SK-N-SH (cell line): ENCODE measurements at regions not wholly inside any gene's neighbourhood (a gene's known extent, or its start where the extent isn't known, plus 50 kb on each side); places are given as distances from the start of the nearest gene placed in this dataset.

Source experiments
- CTCF ChIA-PET: fragments of 300-600, 350-600 bp; formaldehyde crosslinking; extraction: SDS; loops from one replicate; lab custom pipeline; 2021; lab: Yijun Ruan, JAX
- POLR2A ChIA-PET: fragments of 350-600 bp; sonication (Branson Sonifier 250); formaldehyde crosslinking; extraction: SDS; loops from one replicate; lab custom pipeline; 2020; ENCODE audit warnings: antibody characterized with exemption, inconsistent platforms; lab: Yijun Ruan, JAX
- DNase-seq: peaks from one replicate; pipeline ENCODE4 v3.0.0; 2012
- H2AFZ ChIP-seq: fragments of 200-600 bp; sonication (generic); 2 replicates; pipeline ENCODE4 v1.8.1; 2016; ENCODE audit warnings: antibody characterized with exemption, mild to moderate bottlenecking, low read depth
- H3F3A ChIP-seq: fragments of 200-600 bp; sonication (generic); replicated peaks from 2 replicates; pipeline ENCODE3; 2016; ENCODE audit warnings: antibody characterized with exemption, mild to moderate bottlenecking; ENCODE audit not compliant: insufficient read depth
- H3K27ac ChIP-seq, 2 experiments: fragments of 200-500 bp in 1 of 2; fragments of 200-600 bp in 1 of 2; sonication (Bioruptor generic) in 1 of 2; sonication (generic), shearing (Covaris generic) in 1 of 2; 2 replicates each; pipeline versions ENCODE4 v1.5.1 to v1.6.1; 2014 to 2016; ENCODE audit warnings: low read depth in 2 of 2, inconsistent platforms in 1 of 2, low read length in 1 of 2, mild to moderate bottlenecking in 1 of 2, mixed read lengths in 1 of 2
- H3K27me3 ChIP-seq: fragments of 200-600 bp; sonication (generic), shearing (Covaris generic); 2 replicates; pipeline ENCODE4 v1.6.1; 2016; ENCODE audit warnings: mixed run types; ENCODE audit not compliant: insufficient read depth
- H3K36me3 ChIP-seq, 2 experiments: fragments of 200-500 bp in 1 of 2; fragments of 200-600 bp in 1 of 2; sonication (Bioruptor generic) in 1 of 2; sonication (generic) in 1 of 2; replicated peaks in 1 of 2; 2 replicates each; pipeline versions ENCODE3 to v1.5.1; 2014 to 2016; ENCODE audit warnings: low read length in 1 of 2, mild to moderate bottlenecking in 1 of 2; ENCODE audit not compliant: insufficient read depth in 2 of 2, control insufficient read depth in 1 of 2
- H3K4me1 ChIP-seq, 2 experiments: fragments of 200-500 bp in 1 of 2; fragments of 200-600 bp in 1 of 2; sonication (Bioruptor generic) in 1 of 2; sonication (generic), shearing (Covaris generic) in 1 of 2; 2 replicates each; pipeline versions ENCODE4 v1.5.1 to v1.6.1; 2014 to 2016; ENCODE audit warnings: low read depth in 1 of 2, low read length in 1 of 2, mixed run types in 1 of 2; ENCODE audit not compliant: insufficient read depth in 2 of 2, control insufficient read depth in 1 of 2
- H3K4me2 ChIP-seq: fragments of 200-600 bp; sonication (generic), shearing (Covaris generic); 2 replicates; pipeline ENCODE4 v1.6.1; 2017; ENCODE audit warnings: mixed run types
- H3K4me3 ChIP-seq, 2 experiments: fragments of 200-500 bp in 1 of 2; fragments of 200-600 bp in 1 of 2; sonication (Bioruptor generic) in 1 of 2; sonication (generic), shearing (Covaris generic) in 1 of 2; 2 replicates each; pipeline versions ENCODE4 v1.5.1 to v1.8.1; 2014 to 2016; ENCODE audit warnings: low read depth in 2 of 2, inconsistent platforms in 1 of 2, low read length in 1 of 2, mild to moderate bottlenecking in 1 of 2, mixed read lengths in 1 of 2, moderate library complexity in 1 of 2
- H3K79me2 ChIP-seq: fragments of 200-600 bp; sonication (generic); 2 replicates; pipeline ENCODE4 v1.8.1; 2017; ENCODE audit warnings: mild to moderate bottlenecking; ENCODE audit not compliant: insufficient read depth
- H3K9ac ChIP-seq: fragments of 200-600 bp; sonication (generic); 2 replicates; pipeline ENCODE4 v1.6.1; 2017; ENCODE audit warnings: mixed run types
- H3K9me2 ChIP-seq: fragments of 200-600 bp; sonication (generic); 2 replicates; pipeline ENCODE4 v1.6.1; 2017; ENCODE audit warnings: mixed run types
- H3K9me3 ChIP-seq: fragments of 200-600 bp; sonication (generic); 2 replicates; pipeline ENCODE4 v1.6.1; 2017; ENCODE audit warnings: mixed run types, mild to moderate bottlenecking, moderate library complexity
- H4K20me1 ChIP-seq: fragments of 200-600 bp; sonication (generic); 2 replicates; pipeline ENCODE4 v1.6.1; 2017; ENCODE audit warnings: mild to moderate bottlenecking, mixed run types; ENCODE audit not compliant: insufficient read depth
- CHD2 ChIP-seq: fragments of 150-350 bp; IDR thresholded peaks from 2 replicates; pipeline ENCODE4 v1.6.1; 2018; ENCODE audit warnings: low read length; ENCODE audit not compliant: partially characterized antibody
- EP300 ChIP-seq, 2 experiments: IDR thresholded peaks; 2 replicates each; pipeline versions ENCODE4 v1.4.0 to v1.6.1; 2012; ENCODE audit warnings: borderline replicate concordance in 1 of 2, low read depth in 1 of 2, low read length in 1 of 2
- FOXM1 ChIP-seq: IDR thresholded peaks from 2 replicates; pipeline ENCODE4 v1.4.0; 2012; ENCODE audit warnings: low read depth, mild to moderate bottlenecking
- IRF3 ChIP-seq: fragments of 150-350 bp; IDR thresholded peaks from 2 replicates; pipeline ENCODE4 v1.6.1; 2016; ENCODE audit warnings: mild to moderate bottlenecking, low read depth, low read length
- MEF2A ChIP-seq: IDR thresholded peaks from 2 replicates; pipeline ENCODE4 v1.4.0; 2012; ENCODE audit warnings: low read depth, borderline replicate concordance
- NRF1 ChIP-seq: IDR thresholded peaks from 2 replicates; pipeline ENCODE4 v1.6.1; 2012; ENCODE audit warnings: low read depth, mild to moderate bottlenecking, low read length
- RAD21 ChIP-seq: IDR thresholded peaks from 2 replicates; pipeline ENCODE4 v1.6.1; 2012; ENCODE audit warnings: mild to moderate bottlenecking, low read length
- REST ChIP-seq: IDR thresholded peaks from 2 replicates; pipeline ENCODE4 v1.6.1; 2012; ENCODE audit warnings: mild to moderate bottlenecking, low read depth, low read length, moderate library complexity
- SIN3A ChIP-seq: IDR thresholded peaks from 2 replicates; pipeline ENCODE4 v1.6.1; 2012; ENCODE audit warnings: low read depth, mild to moderate bottlenecking, low read length, moderate library complexity, borderline replicate concordance
- USF1 ChIP-seq: IDR thresholded peaks from 2 replicates; pipeline ENCODE4 v1.4.0; 2012; ENCODE audit warnings: low read depth, borderline replicate concordance
- USF2 ChIP-seq: fragments of 150-350 bp; IDR thresholded peaks from 2 replicates; pipeline ENCODE4 v1.6.1; 2017; ENCODE audit warnings: antibody characterized with exemption, low read length, low read depth, borderline replicate concordance
- YY1 ChIP-seq: IDR thresholded peaks from 2 replicates; pipeline ENCODE4 v1.4.0; 2012; ENCODE audit warnings: low read depth, mild to moderate bottlenecking
- WGBS: methylation state at CpG from one replicate; pipeline ENCODE4 v1.1.6; 2017; ENCODE audit warnings: low lambda C conversion rate; 5-methylcytosine and 5-hydroxymethylcytosine counted together

- Histone ChIP-seq H3F3A (no peaks in the 10 kb centered on the region), H3K4me2 (no peak overlapping the region), H3K27me3 (no peaks in the 10 kb centered on the region), H3K36me3 (no peaks in the 10 kb centered on the region), H4K20me1 (no peaks in the 10 kb centered on the region), H3K4me3 (no peak overlapping the region), H3K9ac (no peak overlapping the region), H3K9me2 (no peaks in the 10 kb centered on the region), H3K79me2 (no peaks in the 10 kb centered on the region), H3K4me1 (no peaks in the 10 kb centered on the region), H2AFZ (no peak overlapping the region), H3K27ac (no peak overlapping the region), H3K9me3 (no peaks in the 10 kb centered on the region)
- DNase-seq, result no peak
- TF ChIP-seq MEF2A, result no peak
- TF ChIP-seq USF1, result no peak
- no peak for TF ChIP-seq SIN3A
- no peak for TF ChIP-seq RAD21
- no peak for TF ChIP-seq YY1
- TF ChIP-seq IRF3, result no peak
- WGBS, result 8% methylated on average over 1 of the region's 1 CpG
- ChIA-PET CTCF (no interaction called here), POLR2A (no interaction called here)
These were observed 560.5 kb upstream of the PTCHD4 start for GRCh38 chr6:48671505-48671904.

- no peak for DNase-seq
- 6% methylated on average over 2 of the region's 2 CpGs for WGBS
- CTCF ChIA-PET, result no interaction called here
These were observed 559.5 kb upstream of the PTCHD4 start for GRCh38 chr6:48670546-48670945.

More at GRCh38 chr6:48670546-48670945, 559.5 kb upstream of the PTCHD4 start:
- Histone ChIP-seq H2AFZ (no peak overlapping the region), H3K27me3 (no peaks in the 10 kb centered on the region), H3F3A (no peaks in the 10 kb centered on the region), H3K4me3 (no peak overlapping the region), H3K9me2 (no peaks in the 10 kb centered on the region), H3K36me3 (no peaks in the 10 kb centered on the region), H4K20me1 (no peaks in the 10 kb centered on the region)
- POLR2A ChIA-PET, result no interaction called here
- TF ChIP-seq REST (no peak), FOXM1 (no peak), CHD2 (no peak), EP300 (IDR thresholded peaks at IDR 0.05; ENCODE audit: borderline replicate concordance in 1 of 2, low read depth in 1 of 2, low read length in 1 of 2) (no peak), USF2 (no peak), NRF1 (no peak), SIN3A (no peak)
- TF ChIP-seq, all 33 proteins: peak for 0
- Histone ChIP-seq H3K9me3 (no peaks in the 10 kb centered on the region), H3K79me2 (no peaks in the 10 kb centered on the region), H3K4me2 (no peak overlapping the region), H3K4me1 (no peaks in the 10 kb centered on the region), H3K27ac (no peak overlapping the region), H3K9ac (no peak overlapping the region)
